SK-N-SH (cell line): ENCODE measurements at regions not wholly inside any gene's neighbourhood (a gene's known extent, or its start where the extent isn't known, plus 50 kb on each side); places are given as distances from the start of the nearest gene placed in this dataset.
A peak's percentile ranks its signal among the peaks of the same experiment; 100 is the strongest.

Source experiments
- CTCF ChIP-seq: fragments of 200-600 bp; sonication (generic); IDR thresholded peaks from 2 replicates; pipeline ENCODE4 v1.6.1; 2017; ENCODE audit warnings: antibody characterized with exemption, mild to moderate bottlenecking, moderate library complexity
- ELF1 ChIP-seq: IDR thresholded peaks from 2 replicates; pipeline ENCODE4 v1.4.0; 2012
- EP300 ChIP-seq, 2 experiments: IDR thresholded peaks; 2 replicates each; pipeline versions ENCODE4 v1.4.0 to v1.6.1; 2012; ENCODE audit warnings: borderline replicate concordance in 1 of 2, low read depth in 1 of 2, low read length in 1 of 2
- EZH2phosphoT487 ChIP-seq: fragments of 200-600 bp; sonication (generic); IDR thresholded peaks from 2 replicates; pipeline ENCODE4 v1.6.1; 2017; ENCODE audit warnings: low read depth, mixed run types, mild to moderate bottlenecking, antibody characterized with exemption, moderate library complexity, borderline replicate concordance
- FOXJ3 ChIP-seq: sonication (generic); formaldehyde crosslinking; IDR thresholded peaks from 2 replicates; pipeline ENCODE4 v1.5.1; 2020; ENCODE audit warnings: mild to moderate bottlenecking, missing genetic modification reagents
- FOXM1 ChIP-seq: IDR thresholded peaks from 2 replicates; pipeline ENCODE4 v1.4.0; 2012; ENCODE audit warnings: low read depth, mild to moderate bottlenecking
- GABPA ChIP-seq: IDR thresholded peaks from 2 replicates; pipeline ENCODE4 v1.4.0; 2012; ENCODE audit warnings: low read depth, mild to moderate bottlenecking
- GATA2 ChIP-seq: sonication (generic); formaldehyde crosslinking; IDR thresholded peaks from 2 replicates; pipeline ENCODE4 v1.5.0; 2020; ENCODE audit warnings: mild to moderate bottlenecking, missing genetic modification reagents
- JUND ChIP-seq: IDR thresholded peaks from 2 replicates; pipeline ENCODE4 v1.4.0; 2012
- MEF2A ChIP-seq: IDR thresholded peaks from 2 replicates; pipeline ENCODE4 v1.4.0; 2012; ENCODE audit warnings: low read depth, borderline replicate concordance
- MXI1 ChIP-seq: IDR thresholded peaks from 2 replicates; pipeline ENCODE4 v1.6.1; 2012; ENCODE audit warnings: mild to moderate bottlenecking, low read depth, low read length, improper control_type of control experiment
- NFIC ChIP-seq: IDR thresholded peaks from 2 replicates; pipeline ENCODE4 v1.4.0; 2012; ENCODE audit warnings: borderline replicate concordance
- POLR2AphosphoS5 ChIP-seq: IDR thresholded peaks from 2 replicates; pipeline ENCODE4 v1.6.1; 2012; ENCODE audit warnings: low read depth, low read length
- RCOR1 ChIP-seq: fragments of 150-350 bp; IDR thresholded peaks from 2 replicates; pipeline ENCODE4 v1.6.1; 2017; ENCODE audit warnings: antibody characterized with exemption, low read length
- RFX5 ChIP-seq: IDR thresholded peaks from 2 replicates; pipeline ENCODE4 v1.6.1; 2012; ENCODE audit warnings: mild to moderate bottlenecking, improper control_type of control experiment, low read length
- RXRA ChIP-seq: IDR thresholded peaks from 2 replicates; pipeline ENCODE4 v1.4.0; 2012; ENCODE audit warnings: low read depth, mild to moderate bottlenecking, borderline replicate concordance
- SMC3 ChIP-seq: IDR thresholded peaks from 2 replicates; pipeline ENCODE4 v1.6.1; 2012; ENCODE audit warnings: low read depth, low read length, improper control_type of control experiment
- TAF1 ChIP-seq: IDR thresholded peaks from 2 replicates; pipeline ENCODE4 v1.6.1; 2012; ENCODE audit warnings: low read depth, mild to moderate bottlenecking, low read length, moderate library complexity, borderline replicate concordance
- TCF12 ChIP-seq: IDR thresholded peaks from 2 replicates; pipeline ENCODE4 v1.4.0; 2012
- TEAD4 ChIP-seq: IDR thresholded peaks from 2 replicates; pipeline ENCODE4 v1.4.0; 2012; ENCODE audit warnings: mild to moderate bottlenecking, borderline replicate concordance; ENCODE audit not compliant: insufficient read depth
- YY1 ChIP-seq: IDR thresholded peaks from 2 replicates; pipeline ENCODE4 v1.4.0; 2012; ENCODE audit warnings: low read depth, mild to moderate bottlenecking
- TF ChIP-seq, protein P1 (sequence below): IDR thresholded peaks from 2 replicates; pipeline ENCODE4 v1.4.0; 2012; ENCODE audit warnings: low read depth
- TF ChIP-seq, protein P2 (sequence below): IDR thresholded peaks from 2 replicates; pipeline ENCODE4 v1.4.0; 2012; ENCODE audit warnings: low read depth, borderline replicate concordance
- TF ChIP-seq, protein P3 (sequence below): IDR thresholded peaks from 2 replicates; pipeline ENCODE4; 2012

DNA sequence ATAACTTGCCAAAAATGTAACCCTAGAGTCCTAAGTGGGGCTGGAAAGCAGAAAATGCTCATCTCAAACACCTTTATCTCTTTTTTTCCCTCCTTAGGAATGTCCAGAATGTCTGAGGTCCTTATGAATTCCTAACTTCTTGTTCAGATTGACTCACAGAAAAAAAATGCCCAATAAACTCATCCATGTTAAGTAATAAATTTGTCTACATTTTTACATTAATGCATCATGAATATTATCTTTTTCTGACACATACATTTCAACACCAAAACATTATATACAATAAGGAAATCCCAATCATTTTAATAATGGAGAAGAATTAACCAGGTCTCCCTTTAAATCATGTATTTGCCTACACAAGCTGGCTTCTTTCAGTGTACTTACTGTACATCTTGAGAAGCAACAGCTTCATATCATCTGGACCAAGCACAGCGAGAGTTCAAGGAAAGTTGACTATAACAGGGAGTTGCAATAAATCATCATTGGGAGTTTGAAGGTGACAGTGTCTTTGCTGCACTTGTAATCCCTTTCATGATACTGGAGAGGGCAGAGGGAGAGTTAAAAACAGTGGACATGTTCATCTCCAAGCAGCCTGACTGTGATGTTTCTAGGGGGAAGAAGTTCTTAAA, 565.2 kb downstream of the LTN1 start (continued):
- no peak for TF ChIP-seq POLR2AphosphoS5
- no peak for TF ChIP-seq FOXM1
- TF ChIP-seq GABPA, result no peak
- TF ChIP-seq RFX5, result no peak
- peak; percentile 42 for TF ChIP-seq JUND
- 0 out of 2 replicates have a peak, but pooled peaks have one; percentile 66 for TF ChIP-seq TEAD4
- TF ChIP-seq SMC3, result no peak
- no peak for TF ChIP-seq MXI1
- no peak for TF ChIP-seq TAF1
- peak; percentile 42; the same call in 1 of the 2 replicates for TF ChIP-seq NFIC
- no peak for TF ChIP-seq EZH2phosphoT487
- no peak for TF ChIP-seq FOXJ3 (CRISPR knock-in tag)
- TF ChIP-seq EP300 (IDR thresholded peaks at IDR 0.05; ENCODE audit: borderline replicate concordance in 1 of 2, low read depth in 1 of 2, low read length in 1 of 2), result peak in 1 of 2 experiments; percentile 68; a peak in 2 of 4 replicates
- no peak for TF ChIP-seq YY1
- TF ChIP-seq, protein P1, sequence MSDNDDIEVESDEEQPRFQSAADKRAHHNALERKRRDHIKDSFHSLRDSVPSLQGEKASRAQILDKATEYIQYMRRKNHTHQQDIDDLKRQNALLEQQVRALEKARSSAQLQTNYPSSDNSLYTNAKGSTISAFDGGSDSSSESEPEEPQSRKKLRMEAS, result no peak
- TF ChIP-seq ELF1, result no peak
- TF ChIP-seq RCOR1, result no peak
- TF ChIP-seq TCF12, result peak; percentile 66
- no peak for TF ChIP-seq CTCF
- no peak for TF ChIP-seq GATA2 (CRISPR knock-in tag)
- no peak for TF ChIP-seq MEF2A
- peak; percentile 11; the same call in 1 of the 2 replicates for TF ChIP-seq RXRA
- TF ChIP-seq, protein P2, sequence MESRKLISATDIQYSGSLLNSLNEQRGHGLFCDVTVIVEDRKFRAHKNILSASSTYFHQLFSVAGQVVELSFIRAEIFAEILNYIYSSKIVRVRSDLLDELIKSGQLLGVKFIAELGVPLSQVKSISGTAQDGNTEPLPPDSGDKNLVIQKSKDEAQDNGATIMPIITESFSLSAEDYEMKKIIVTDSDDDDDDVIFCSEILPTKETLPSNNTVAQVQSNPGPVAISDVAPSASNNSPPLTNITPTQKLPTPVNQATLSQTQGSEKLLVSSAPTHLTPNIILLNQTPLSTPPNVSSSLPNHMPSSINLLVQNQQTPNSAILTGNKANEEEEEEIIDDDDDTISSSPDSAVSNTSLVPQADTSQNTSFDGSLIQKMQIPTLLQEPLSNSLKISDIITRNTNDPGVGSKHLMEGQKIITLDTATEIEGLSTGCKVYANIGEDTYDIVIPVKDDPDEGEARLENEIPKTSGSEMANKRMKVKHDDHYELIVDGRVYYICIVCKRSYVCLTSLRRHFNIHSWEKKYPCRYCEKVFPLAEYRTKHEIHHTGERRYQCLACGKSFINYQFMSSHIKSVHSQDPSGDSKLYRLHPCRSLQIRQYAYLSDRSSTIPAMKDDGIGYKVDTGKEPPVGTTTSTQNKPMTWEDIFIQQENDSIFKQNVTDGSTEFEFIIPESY, result no peak
- TF ChIP-seq, protein P3, sequence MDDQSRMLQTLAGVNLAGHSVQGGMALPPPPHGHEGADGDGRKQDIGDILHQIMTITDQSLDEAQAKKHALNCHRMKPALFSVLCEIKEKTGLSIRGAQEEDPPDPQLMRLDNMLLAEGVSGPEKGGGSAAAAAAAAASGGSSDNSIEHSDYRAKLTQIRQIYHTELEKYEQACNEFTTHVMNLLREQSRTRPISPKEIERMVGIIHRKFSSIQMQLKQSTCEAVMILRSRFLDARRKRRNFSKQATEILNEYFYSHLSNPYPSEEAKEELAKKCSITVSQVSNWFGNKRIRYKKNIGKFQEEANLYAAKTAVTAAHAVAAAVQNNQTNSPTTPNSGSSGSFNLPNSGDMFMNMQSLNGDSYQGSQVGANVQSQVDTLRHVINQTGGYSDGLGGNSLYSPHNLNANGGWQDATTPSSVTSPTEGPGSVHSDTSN, result peak; percentile 59
